Fibroblast of the aortic adventitia (primary cell): ENCODE measurements at regions not wholly inside any gene's neighbourhood (a gene's known extent, or its start where the extent isn't known, plus 50 kb on each side); places are given as distances from the start of the nearest gene placed in this dataset.

Experiments
- DNase-seq: peaks from one replicate; pipeline ENCODE4 v3.0.0-alpha.2; 2010; ENCODE audit warnings: low read depth
- H3K4me3 ChIP-seq: 2 replicates; pipeline ENCODE4 v1.5.1; 2011; ENCODE audit warnings: low read depth, mild to moderate bottlenecking, control low read depth, low read length, moderate library complexity
- CTCF ChIP-seq: IDR thresholded peaks from 2 replicates; pipeline ENCODE4 v1.5.1; 2011; ENCODE audit warnings: mild to moderate bottlenecking, low read length, control low read depth, inconsistent platforms; ENCODE audit not compliant: insufficient read depth

GRCh38 chr3:166390303-166390702, 553.1 kb upstream of the BCHE start:
- no peak for TF ChIP-seq CTCF
- no peak overlapping the region for H3K4me3 ChIP-seq
- no peak for DNase-seq

- no peak overlapping the region for H3K4me3 ChIP-seq
- no peak for TF ChIP-seq CTCF
- no peak for DNase-seq
Measured at GRCh38 chr3:166388321-166388720, 551.1 kb upstream of the BCHE start.

- H3K4me3 ChIP-seq: no peak overlapping the region
- no peak for TF ChIP-seq CTCF
- no peak for DNase-seq
Measured at GRCh38 chr3:166372571-166373106, 535.4 kb upstream of the BCHE start.

- no peak for TF ChIP-seq CTCF
Measured at GRCh38 chr3:166367947-166368533, 530.8 kb upstream of the BCHE start.

GRCh38 chr3:166362698-166363097, 525.5 kb upstream of the BCHE start:
- no peak for TF ChIP-seq CTCF
- no peak for DNase-seq
- no peak overlapping the region for H3K4me3 ChIP-seq

More at GRCh38 chr3:166367947-166368533, 530.8 kb upstream of the BCHE start:
- DNase-seq: no peak
- H3K4me3 ChIP-seq: no peak overlapping the region

GRCh38 chr3:166360720-166361119, 523.5 kb upstream of the BCHE start:
- TF ChIP-seq CTCF: no peak
- no peak overlapping the region for H3K4me3 ChIP-seq
- DNase-seq: no peak

GRCh38 chr3:166351461-166351860, 514.2 kb upstream of the BCHE start:
- no peak overlapping the region for H3K4me3 ChIP-seq
- no peak for DNase-seq
- TF ChIP-seq CTCF: no peak
